HG03521 (cell line): ENCODE measurements at regions not wholly inside any gene's neighbourhood (a gene's known extent, or its start where the extent isn't known, plus 50 kb on each side); places are given as distances from the start of the nearest gene placed in this dataset.

Source experiments
- ATAC-seq: cut with Tn5 transposase; IDR thresholded peaks from one replicate; pipeline ENCODE4 v1.9.1; 2021; ENCODE audit warnings: mild to moderate bottlenecking, moderate library complexity; ENCODE audit not compliant: unreplicated experiment

DNA sequence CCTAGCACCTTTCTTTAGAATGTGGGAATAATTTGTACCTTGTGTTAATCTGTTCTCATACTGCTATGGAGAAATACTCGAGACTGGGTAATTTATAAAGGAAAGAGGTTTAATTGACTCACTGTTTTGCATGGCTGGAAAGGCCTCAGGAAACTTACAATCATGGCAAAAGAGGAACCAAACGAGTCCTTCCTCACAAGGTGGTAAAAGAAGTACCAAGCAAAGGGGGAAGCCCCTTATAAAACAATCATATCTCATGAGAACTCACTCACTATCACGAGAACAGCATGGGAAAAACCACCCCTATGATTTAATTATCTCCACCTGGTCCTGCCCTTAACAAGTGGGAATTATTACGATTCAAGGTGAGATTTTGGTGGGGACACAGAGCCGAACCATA lies 127.1 kb upstream of the ANO3 start:
- no peak for ATAC-seq

DNA sequence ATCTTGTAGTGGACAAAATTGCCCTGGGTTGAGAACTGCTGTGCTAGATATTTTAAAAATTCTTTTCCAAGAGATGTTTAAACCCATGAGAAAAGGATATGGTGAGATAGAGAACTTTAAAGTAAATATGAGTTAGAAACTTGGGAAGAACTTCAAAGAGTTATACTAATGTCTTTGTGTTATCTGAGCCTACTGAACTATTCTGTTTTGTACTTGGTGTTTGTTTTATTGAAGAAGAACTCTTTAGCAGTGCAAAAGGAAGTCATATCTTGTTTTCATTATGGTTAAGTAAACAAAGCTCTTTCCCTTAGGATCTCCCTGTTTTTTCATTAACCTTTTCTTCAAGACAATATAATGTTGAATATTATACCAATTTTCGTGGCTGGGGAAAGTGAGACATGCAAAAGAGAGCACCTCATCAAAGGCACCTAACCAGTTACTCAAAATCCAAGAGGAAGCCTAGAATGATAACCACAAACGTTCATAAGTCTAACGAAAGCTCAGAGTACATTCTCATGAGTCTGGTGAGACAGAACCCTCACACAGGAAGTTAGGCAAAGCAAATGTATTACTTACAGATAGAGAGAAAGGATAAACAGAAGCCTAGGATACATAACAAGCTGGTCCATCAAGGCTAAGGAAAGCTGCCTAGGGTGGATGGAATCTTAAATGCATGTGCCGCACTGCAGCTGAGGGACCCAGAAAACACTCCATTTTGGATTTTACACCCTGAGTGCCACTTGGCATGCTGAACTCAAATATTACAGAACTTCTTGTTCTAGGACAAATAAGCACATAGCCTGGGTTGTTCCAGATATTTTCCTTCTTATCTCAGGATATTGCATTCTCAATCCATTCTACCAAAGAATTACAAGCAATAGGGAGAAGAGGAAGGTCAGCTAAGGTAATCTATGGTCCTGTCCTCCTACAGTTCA lies 112.5 kb upstream of the ANO3 start:
- no peak for ATAC-seq

DNA sequence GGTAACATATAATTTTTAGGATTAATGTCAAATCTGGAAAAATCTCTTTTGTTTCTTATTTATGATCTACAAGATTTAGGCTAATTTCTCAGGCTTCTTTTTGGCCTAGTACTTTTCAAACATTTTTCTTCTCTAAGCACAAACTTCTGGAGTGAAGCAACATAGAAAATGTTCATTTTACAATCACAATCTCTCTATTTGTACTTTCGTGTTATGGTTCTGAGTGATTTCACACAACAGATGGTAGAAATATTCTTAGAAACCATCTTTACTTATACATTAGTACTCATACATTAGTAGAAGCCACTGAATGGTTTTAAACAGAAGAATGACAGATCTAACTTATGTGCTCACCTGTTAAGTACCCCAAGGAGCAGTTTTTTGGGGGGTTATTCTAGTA lies 106.3 kb upstream of the ANO3 start:
- no peak for ATAC-seq

DNA sequence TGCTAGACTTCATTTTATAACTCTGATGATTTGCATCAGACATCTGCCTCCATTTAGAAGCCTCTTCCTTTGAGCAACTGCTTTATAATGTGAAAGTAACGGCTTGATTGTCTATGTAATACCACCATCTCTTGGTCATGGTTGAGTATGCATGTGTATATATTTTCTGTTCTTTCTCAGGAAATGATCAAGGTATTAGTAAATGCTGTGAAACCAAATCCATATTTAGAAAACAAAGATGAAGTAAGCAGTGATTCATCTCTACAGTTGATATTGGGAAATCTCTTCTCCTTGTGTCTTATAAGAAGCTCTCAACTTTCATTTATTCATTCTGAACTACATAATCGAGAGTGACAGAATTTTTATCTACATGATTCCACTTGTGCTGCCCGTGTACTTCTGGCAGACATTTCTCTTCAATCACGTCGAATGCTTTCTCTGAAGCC lies 104.6 kb upstream of the ANO3 start:
- ATAC-seq = peak; percentile 68

DNA sequence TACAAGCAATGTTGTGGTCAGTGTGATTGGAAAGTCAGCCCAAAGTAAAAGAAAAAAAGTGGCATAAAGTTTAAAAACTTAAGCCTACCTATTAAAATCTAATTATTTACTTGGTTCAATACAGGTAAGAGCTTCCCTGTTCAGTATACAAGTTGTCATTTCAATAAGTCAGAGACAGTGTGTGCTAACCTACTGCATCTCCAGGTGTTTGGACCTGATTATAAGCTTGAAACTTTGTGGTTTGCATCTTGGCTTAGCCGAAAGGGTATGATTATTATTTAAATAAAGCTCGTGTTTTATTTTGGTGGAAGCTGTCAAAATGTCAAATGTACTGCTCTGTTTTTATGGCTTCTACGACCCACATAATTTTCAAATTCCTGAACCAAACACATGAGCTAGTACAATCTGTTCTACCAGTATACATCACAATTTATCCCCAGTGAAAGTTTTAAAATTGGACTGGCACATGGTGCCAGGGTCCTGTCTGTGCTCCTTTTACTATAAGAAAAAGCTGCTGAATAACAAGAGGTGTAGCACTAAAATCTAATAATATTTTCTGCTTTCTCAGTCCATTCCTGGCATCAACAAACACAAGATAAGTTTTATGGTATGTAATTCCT lies 103.9 kb upstream of the ANO3 start:
- ATAC-seq = no peak

DNA sequence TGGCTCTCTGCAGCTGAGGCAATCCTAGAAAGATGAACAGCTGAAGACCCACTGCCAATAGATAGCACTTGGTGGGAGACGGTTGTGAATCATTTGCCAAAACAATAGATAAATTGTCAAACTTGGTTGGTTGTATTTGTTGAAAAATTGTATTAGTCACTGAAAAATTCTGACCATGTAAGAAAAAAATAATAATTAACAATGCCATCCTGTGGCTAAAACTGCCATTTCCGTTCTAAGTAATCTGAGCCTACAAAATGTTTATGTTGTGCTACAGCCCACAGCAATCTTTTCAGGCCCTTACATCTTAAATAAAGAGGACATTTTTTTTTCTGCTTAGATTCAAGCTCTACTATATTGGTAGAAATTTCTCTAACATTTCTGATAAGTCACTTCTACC lies 103.2 kb upstream of the ANO3 start:
- ATAC-seq = no peak

DNA sequence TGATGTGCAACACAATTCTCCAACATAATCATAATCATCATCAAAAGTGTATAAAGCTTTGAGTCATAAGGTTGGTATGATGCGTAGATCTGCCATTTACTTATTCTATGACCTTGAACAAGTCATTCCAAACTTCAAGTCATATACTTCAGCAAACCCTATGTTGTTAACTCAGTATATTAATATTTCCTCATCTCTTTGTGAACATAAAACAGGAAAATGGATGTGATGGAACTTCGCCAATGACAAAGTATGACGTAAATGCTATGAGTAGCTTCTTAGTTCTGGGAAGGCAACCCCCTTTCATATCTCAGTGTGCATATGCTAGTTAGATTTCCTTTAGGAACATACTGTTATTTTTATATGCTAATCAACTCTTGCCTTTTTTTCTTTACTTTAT lies 102.7 kb upstream of the ANO3 start:
- ATAC-seq = no peak

DNA sequence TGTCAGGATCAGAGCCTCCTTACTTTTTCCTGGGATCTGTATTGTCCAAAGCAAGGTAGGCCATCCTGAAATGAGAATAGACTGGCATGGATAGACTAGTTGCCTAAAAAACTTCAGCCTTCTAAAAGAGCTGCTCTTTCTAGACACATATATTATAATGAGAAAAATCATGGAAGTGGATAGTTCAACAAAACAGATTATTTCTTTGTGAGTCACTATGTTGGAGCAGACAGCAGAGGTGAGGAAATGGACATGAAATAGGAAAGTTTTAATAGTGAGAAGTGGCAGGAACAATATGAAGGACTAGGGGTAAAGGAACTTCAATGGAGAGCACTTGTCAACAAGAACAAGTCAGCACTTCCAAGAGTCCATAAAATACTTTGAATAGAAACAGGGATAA lies 101.9 kb upstream of the ANO3 start:
- ATAC-seq = no peak

DNA sequence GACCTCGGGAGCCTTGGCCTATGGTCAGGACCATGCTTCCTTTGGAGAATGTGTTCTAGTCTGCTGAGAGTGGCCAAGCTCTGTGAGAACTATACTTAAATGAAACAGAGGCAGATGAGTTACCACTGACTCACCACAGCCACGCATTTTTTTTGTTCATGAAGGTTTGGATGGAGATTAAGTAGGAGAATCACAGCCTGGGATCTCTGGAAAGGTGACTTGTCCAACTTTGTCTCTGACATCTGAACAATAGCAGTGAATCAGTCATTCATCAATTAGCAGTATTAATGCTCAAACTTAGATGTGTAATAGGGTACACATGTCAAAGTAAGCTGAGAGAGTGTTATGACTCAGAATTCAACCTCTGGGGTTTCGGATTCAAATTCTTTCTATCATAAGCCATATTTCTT lies 100.7 kb upstream of the ANO3 start:
- no peak for ATAC-seq

GRCh38 chr11:26234451-26234850 lies 97.5 kb upstream of the ANO3 start:
- ATAC-seq = no peak

DNA sequence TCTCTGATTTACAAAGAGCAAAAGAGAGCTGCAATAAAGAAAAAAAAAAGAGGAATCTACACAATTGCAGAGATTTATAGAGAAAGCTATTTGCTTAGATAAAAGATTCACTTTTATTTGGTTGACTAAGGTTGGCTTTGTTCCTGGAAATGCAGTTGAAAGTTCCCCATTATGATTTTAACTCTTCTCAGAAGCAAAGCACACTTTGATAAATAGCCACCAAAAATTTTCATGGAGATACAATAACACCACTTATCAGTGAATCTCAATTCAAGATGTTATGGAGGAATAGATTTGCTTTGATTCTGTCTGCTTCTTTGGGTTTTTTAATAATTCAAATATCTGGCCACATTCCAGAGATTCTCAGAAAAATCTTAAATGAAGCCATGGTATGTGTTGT lies 88.5 kb upstream of the ANO3 start:
- no peak for ATAC-seq

GRCh38 chr11:26244207-26244606 lies 87.7 kb upstream of the ANO3 start:
- no peak for ATAC-seq

- ATAC-seq = no peak
Observed at GRCh38 chr11:26245046-26245445, 86.9 kb upstream of the ANO3 start.

GRCh38 chr11:26247340-26247739 lies 84.6 kb upstream of the ANO3 start:
- ATAC-seq = no peak

DNA sequence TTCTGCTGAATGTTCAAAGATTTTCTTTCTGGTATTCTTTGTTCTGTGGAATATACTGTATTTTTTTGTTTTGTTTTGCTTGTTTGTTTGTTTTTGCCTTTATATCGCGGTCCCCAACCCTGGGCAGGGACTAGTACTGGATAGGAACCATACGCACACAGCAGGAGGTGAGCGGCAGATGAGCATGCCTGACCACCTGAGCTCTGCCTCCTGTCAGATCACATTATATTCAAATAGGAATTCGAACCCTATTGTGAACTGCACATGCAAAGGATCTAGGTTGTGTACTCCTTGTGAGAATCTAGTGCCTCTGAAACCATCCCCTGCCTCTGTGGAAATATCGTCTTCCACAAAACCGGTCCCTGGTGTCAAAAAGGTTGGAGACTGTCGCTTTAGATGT lies 83.3 kb upstream of the ANO3 start:
- ATAC-seq = no peak

DNA sequence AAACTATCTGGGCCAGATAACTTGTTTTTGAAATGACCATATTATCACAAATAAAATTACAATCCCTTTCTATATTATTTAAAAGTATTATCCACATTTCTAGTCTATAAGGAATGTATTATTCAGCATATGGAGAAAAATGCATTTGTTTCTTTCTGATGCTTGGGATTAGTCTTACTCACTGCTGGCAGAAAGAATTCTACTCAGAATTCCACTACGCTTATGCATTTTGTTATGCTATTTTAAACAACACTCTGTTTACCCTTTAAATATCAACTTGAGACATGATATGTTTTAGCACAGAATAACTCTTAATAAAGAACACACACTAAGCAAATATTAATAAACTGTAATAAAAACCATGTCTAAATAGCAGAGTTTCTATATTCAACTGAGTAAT lies 77.6 kb upstream of the ANO3 start:
- no peak for ATAC-seq

- ATAC-seq = no peak
Observed at GRCh38 chr11:26263769-26264168, 68.2 kb upstream of the ANO3 start.

DNA sequence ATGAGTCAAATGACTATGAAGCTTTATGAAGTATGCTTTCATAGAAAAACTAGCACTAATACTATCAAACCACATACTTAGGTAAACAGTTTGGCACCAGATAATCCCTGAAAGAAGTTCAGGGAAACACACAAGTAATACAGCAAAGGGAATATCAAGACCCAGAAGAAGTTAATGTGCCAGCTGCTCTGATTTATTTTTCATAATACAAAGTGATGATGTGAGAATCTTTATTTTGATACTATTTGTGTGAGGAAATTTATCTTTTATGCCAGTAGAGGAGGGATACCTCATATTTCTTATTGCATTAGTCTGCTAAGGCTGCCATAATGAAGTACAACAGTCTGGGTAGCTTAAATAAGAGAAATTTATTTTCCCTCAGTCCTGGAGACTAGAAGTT lies 67.7 kb upstream of the ANO3 start:
- no peak for ATAC-seq

GRCh38 chr11:26268980-26269660 lies 62.8 kb upstream of the ANO3 start:
- no peak for ATAC-seq

DNA sequence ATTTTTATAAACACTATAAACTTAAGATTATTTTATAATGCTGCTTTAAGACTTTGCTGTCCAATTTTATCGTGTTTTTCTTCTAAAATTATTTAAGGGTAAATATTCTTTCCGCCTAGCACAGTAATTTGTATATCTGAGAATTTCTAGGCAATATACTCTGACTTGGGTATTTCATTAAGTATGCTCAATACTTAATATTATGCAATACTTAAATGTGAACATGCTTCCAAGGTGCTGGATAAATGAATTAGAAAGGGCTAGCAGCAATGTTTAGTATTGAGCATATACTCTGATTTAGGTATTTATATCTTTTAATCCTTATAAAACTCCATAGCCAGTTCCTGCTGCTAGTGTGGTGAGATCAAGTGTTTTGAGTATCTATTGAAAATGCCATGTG lies 60.3 kb upstream of the ANO3 start:
- ATAC-seq = no peak

- peak; percentile 73 for ATAC-seq
Observed at GRCh38 chr11:26276798-26277424, 55.0 kb upstream of the ANO3 start.
